HT-29 (cell line): ENCODE measurements at regions not wholly inside any gene's neighbourhood (a gene's known extent, or its start where the extent isn't known, plus 50 kb on each side); places are given as distances from the start of the nearest gene placed in this dataset.
"Not testable (repeated sequence)": the region's sequence is repeated elsewhere in the genome, so short reads cannot be mapped to it uniquely, and the experiment has no call there.

Experiments used
- DNase-seq: peaks from one replicate; pipeline ENCODE4 v3.0.0-alpha.2; 2015; ENCODE audit warnings: low spot score

DNA sequence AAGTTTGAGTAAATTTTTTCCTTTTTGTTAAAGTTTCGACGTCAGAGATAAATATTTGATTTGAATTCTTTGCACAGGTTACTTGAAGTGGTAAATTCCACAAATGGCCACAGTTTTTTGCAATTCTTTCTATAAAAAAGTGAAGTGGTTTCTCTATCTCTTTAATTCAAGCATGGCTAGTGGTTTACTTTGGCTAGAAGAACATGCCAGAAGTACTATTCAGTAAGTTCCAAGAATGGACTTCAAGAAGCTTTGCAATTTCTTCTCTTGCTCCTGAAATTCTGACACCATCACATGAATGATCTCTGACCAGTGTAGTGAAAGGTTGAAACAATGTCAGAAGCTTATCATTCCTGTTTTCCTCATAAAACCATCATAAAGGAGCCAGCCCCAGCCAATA, 55.7 kb upstream of the RNPC3 start:
- no peak for DNase-seq

- no peak for DNase-seq
These were observed 58.4 kb upstream of the RNPC3 start for GRCh38 chr1:103467100-103467499.

DNA sequence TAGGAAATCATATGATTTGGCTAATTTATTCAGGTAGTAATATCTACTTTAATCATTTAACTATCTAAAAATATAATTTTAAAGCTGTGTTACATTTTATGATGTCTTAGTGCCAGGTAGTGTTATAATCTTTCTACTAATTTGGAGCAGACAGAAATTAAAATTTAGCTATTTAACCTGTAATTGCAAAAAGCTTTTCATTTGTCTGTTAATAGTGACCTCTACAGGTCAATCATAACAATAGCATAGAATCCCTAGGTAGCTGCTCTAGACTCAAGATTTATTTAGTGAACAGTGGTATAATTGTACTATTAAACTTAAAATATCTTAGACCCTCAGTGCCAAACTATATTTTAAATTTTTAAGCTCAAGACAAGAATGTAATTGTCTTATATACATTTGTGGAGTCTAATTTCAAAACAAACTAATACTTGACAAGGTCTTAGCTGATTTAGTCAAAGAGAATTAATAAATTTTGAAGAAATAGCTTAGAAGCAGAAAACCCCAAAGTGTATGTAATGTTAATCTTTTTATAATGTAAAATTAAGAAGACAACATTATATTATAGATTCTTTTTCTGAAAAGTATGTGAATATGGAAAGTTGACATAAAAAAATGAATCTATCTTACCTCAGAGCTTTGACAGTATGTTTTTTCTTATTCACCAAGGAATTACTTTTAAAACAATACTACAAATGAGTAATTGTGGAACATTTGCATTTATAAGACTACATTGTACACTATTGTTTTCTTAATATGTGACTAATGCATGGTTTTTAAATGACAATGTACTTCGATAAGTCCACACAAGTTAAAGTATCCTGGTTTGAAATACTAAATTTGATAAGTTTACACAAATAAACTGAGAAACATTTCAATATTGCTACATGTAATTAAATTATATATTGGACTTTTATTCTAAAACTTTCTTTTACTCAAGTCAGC, 64.1 kb upstream of the RNPC3 start:
- peak; percentile 17 for DNase-seq

DNA sequence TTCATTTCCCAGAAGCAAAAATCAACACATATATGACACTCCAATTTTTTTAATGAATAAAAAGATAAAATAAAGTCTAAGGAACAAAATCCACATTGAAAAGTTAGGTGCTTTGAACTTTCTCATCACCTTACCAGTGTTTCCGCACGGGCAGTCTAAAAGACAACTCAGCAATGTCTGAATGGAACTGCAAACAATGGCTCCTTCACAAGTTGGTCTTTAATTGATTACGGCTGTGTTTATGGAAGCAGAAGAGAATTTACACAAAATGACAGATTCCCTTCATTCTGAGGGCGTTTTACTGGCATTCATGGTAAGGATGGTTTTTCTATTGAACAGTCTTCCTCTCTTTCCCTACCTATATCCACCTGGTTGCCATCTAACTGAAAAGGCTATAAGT, 65.0 kb upstream of the RNPC3 start:
- DNase-seq: no peak

DNA sequence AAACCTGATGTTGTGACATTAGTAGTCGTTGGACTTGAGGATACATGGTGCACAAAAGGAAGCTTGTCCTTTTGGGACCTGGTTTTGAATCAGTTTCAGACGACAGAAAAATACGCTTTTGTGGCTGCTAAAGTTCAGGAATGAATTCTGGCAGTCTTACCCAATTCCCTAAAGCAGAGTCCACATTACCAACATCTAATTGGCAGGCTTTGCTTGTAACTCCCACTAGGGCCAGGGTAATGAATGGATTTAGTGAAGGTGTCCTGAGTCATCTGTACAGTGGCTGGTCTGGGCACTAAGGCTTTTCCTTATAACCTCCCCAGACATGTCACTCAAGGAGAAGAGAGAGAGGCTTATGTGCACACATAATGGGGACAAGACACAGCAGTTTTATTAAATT, 66.2 kb upstream of the RNPC3 start:
- DNase-seq: no peak

- DNase-seq: no peak
These were observed 67.5 kb upstream of the RNPC3 start for GRCh38 chr1:103457886-103458455.

GRCh38 chr1:103448560-103448959, 76.9 kb upstream of the RNPC3 start:
- DNase-seq: no peak

GRCh38 chr1:103447471-103447870, 78.0 kb upstream of the RNPC3 start:
- no peak for DNase-seq

DNA sequence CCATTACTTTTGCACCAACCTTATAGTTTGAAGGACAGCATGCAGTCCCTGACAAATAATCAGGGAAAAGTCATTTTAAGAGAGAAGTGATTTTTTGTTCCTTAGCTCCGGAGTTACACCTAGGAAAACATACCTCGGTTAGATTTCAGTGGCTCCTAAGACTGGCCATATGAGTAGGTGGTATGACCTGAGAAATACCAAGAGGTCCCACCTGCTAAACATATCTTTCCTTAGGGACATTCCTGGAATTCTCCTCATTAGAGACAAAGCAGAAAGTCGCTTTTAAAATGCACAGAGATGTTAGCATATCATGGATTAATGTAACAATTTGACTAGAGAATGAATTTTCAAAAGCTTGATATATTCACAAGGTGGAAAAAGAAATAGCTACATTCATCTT, 84.2 kb upstream of the RNPC3 start:
- DNase-seq: no peak

GRCh38 chr1:103436568-103437100, 88.9 kb upstream of the RNPC3 start:
- not testable (repeated sequence) for DNase-seq

GRCh38 chr1:103435443-103435842, 90.1 kb upstream of the RNPC3 start:
- no peak for DNase-seq

DNA sequence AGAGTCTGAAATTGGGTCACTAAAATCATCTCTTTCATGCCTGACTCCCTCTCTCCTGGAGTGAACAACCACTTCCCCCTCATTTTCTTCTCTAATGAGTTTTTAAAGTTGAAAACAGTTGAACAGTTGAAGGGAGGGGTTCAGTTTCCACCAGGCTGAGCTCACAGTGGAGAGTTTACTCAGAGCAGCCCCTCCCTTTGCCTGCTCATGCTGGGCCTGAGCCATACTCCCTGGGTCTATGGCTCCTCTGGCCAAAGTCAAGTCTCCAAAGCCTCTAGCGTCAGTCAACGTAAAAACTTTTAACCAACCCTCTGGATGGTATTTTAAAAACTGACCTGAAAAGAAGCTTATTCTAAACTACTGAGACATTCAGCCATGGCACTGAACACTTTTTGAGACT, 100.8 kb upstream of the RNPC3 start:
- no peak for DNase-seq

- DNase-seq: no peak
These were observed 108.7 kb upstream of the RNPC3 start for GRCh38 chr1:103416681-103417286.

- DNase-seq: no peak
These were observed 137.6 kb upstream of the RNPC3 start for GRCh38 chr1:103387898-103388297.

DNA sequence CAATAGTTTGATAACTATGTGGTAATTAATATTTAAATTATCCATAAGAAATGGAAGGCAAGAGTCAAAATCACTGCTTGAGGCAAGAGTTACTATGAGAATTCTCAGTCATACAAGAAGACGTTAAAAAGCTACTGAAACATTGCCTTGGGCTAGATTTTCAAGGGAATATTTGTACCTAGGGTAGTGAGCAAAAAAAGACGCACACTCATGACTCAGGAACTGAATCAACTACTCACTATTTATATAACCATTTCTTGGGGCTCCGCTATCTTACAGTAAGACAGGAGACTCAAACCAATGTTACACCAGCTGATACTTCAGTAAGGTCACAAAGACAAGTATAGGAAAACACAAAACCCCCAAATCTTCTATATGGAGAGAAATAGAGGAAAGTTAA, 151.5 kb upstream of the RNPC3 start:
- DNase-seq: no peak

- no peak for DNase-seq
These were observed 152.6 kb upstream of the RNPC3 start for GRCh38 chr1:103372866-103373265.

GRCh38 chr1:103371234-103371633, 154.3 kb upstream of the RNPC3 start:
- no peak for DNase-seq

GRCh38 chr1:103367186-103367585, 158.3 kb upstream of the RNPC3 start:
- DNase-seq: no peak

DNA sequence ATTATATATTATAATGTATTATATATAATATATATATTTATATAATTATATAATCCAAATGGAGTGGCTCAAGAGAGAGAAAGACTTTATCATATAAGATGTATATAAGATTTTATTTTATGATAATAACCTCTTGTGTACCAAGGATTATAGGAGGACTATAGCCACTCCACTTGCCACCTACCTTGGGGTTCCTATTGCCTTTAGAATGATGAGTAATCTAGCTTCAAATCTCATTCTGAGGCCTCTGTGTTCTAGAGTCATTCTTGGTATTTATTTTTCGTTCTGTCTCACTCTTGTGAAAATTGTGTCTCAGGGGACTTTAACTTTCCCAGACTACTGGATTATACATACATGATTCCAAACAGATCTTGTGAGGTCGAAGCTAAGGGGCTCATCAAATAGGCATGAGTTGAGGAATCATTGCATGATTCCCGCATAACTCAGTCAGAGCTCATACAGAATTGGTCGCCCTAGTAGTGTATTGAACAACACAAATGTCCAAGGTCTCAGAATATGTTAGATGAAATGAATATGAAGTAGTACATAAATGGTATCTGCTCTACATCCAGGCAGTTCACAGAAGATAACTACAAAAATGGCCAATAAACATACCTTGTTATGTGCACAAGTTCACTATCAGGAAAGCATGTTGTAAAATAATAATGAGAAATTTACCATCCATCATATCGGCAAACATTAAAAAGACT, 159.5 kb upstream of the RNPC3 start:
- no peak for DNase-seq

GRCh38 chr1:103363008-103363365, 162.5 kb upstream of the RNPC3 start:
- no peak for DNase-seq

DNA sequence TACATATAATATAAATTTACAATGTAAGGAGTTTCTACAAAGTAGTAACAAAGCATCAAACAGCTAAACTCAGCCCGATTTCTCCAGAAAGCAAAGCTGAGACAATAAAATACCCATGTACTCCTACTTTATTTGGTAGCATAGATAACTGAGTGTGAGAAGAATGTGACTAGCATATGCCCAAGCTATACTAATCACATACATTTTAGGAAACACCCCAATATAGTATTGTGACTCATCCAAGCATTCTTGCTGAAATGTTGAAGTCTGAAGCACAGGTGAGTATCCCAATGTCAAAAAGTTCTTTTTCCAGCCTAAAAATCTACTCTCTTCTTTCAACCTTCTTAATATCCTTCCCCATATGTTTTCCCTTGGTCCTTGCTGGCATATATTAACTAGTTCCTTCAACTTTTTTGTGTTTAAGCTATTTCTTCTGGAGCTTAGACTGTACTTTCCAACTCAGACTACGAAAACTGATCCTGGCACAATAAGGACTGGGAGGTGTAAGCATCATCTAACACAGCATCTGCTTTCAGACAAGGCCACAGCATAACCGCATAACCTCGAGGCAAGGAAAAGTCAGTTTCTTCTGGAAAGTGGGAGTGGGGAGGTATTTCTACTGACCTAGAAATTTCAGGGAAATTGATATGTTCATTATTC, 163.0 kb upstream of the RNPC3 start:
- DNase-seq: no peak
